Mesodermal cell (in vitro differentiated cells): ENCODE measurements at regions not wholly inside any gene's neighbourhood (a gene's known extent, or its start where the extent isn't known, plus 50 kb on each side); places are given as distances from the start of the nearest gene placed in this dataset.
"Not testable (repeated sequence)": the region's sequence is repeated elsewhere in the genome, so short reads cannot be mapped to it uniquely, and the experiment has no call there.

Source experiments
- H3K27ac ChIP-seq: 2 replicates; pipeline ENCODE4 v1.7.0; 2013; ENCODE audit warnings: mild to moderate bottlenecking, low read depth, low read length, moderate library complexity; ENCODE audit not compliant: severe bottlenecking
- H3K36me3 ChIP-seq: 2 replicates; pipeline ENCODE4 v1.7.1; 2013; ENCODE audit warnings: mild to moderate bottlenecking, low read length, moderate library complexity; ENCODE audit not compliant: control insufficient read depth, insufficient read depth
- H3K4me1 ChIP-seq: one replicate; pipeline ENCODE4 v1.7.1; 2013; ENCODE audit warnings: mild to moderate bottlenecking, low read length; ENCODE audit not compliant: insufficient read depth, control insufficient read depth, poor library complexity, severe bottlenecking
- H3K4me3 ChIP-seq: 2 replicates; pipeline ENCODE4 v1.7.0; 2013; ENCODE audit warnings: low read length, control low read depth, mild to moderate bottlenecking; ENCODE audit not compliant: insufficient read depth, poor library complexity, severe bottlenecking; ENCODE audit errors: extremely low read depth
- H3K9me3 ChIP-seq: 2 replicates; pipeline ENCODE4 v1.7.1; 2013; ENCODE audit warnings: mild to moderate bottlenecking, low read length, moderate library complexity; ENCODE audit not compliant: control insufficient read depth
- WGBS, 2 experiments: methylation state at CpG; one replicate each; pipeline ENCODE4 v1.1.5; 2013; ENCODE audit warnings: missing lambda C conversion rate in 2 of 2; ENCODE audit not compliant: insufficient coverage in 2 of 2; 5-methylcytosine and 5-hydroxymethylcytosine counted together

GRCh38 chr18:65671621-65672415, 79.0 kb upstream of the CDH7 start:
- 86 to 92% methylated on average over 13 to 14 of the region's 17 CpGs for WGBS, 2 experiments
- Histone ChIP-seq H3K27ac (no peak overlapping the region), H3K4me3 (no peak overlapping the region), H3K4me1 (no peaks in the 10 kb centered on the region), H3K36me3 (no peaks in the 10 kb centered on the region), H3K9me3 (no peaks in the 10 kb centered on the region)

GRCh38 chr18:65670145-65670544, 80.7 kb upstream of the CDH7 start:
- no CpG with 5 or more reads among the region's 3 CpGs for WGBS, 2 experiments
- not testable (repeated sequence) for H3K4me1 ChIP-seq, H3K9me3 ChIP-seq, H3K27ac ChIP-seq, H3K4me3 ChIP-seq, H3K36me3 ChIP-seq

DNA sequence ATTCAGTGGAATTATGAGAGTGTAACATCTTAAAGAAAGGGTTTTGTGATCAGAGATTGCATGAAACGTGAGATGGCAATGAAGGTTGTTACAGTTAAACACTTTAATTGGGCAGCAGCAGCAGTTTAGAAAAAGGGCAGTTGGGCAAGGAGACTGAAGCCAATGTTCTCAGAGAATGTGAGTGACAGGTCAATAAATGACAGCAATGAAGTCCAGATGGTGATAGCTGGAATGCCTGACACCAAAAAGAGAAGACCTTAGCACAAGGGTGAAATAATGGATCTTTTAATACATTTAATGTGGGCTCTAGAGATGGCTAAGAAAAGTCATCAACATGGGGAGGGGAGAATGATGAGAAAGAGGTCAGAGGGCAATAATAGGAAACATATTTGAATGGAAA, 89.4 kb upstream of the CDH7 start:
- H3K4me3 ChIP-seq, result no peak overlapping the region
- no peaks in the 10 kb centered on the region for H3K4me1 ChIP-seq
- H3K36me3 ChIP-seq, result no peaks in the 10 kb centered on the region
- H3K27ac ChIP-seq, result no peak overlapping the region
- no peaks in the 10 kb centered on the region for H3K9me3 ChIP-seq
- 75 to 82% methylated on average over 1 of the region's 1 CpG for WGBS, 2 experiments

GRCh38 chr18:65659912-65660311, 90.9 kb upstream of the CDH7 start:
- H3K36me3 ChIP-seq, result no peaks in the 10 kb centered on the region
- H3K9me3 ChIP-seq, result no peaks in the 10 kb centered on the region
- WGBS, 2 experiments, result 71 to 100% methylated on average over 1 of the region's 1 CpG
- H3K27ac ChIP-seq, result no peak overlapping the region
- H3K4me1 ChIP-seq, result no peaks in the 10 kb centered on the region
- H3K4me3 ChIP-seq, result no peak overlapping the region

DNA sequence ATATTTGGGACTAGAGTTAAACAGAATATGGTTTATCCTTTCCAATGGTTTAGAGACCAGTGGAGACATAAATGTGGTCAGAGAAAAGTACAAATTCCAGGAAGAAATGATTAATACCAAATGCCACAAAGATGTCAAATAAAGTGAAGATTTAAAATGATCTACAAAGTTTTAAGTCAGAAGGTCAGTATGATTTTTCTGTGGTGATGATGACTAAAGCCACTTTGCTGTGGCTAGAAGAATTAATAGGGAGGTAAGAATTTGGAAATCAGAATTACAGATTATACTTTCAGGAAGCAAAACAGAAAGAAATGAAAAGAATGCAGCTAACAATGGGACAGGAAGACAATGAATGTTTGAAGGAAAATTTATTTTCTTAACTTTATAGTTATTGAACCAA, 91.5 kb upstream of the CDH7 start:
- Histone ChIP-seq H3K4me3 (no peak overlapping the region), H3K9me3 (no peaks in the 10 kb centered on the region), H3K27ac (no peak overlapping the region), H3K36me3 (no peaks in the 10 kb centered on the region), H3K4me1 (no peaks in the 10 kb centered on the region)

GRCh38 chr18:65651192-65651591, 99.6 kb upstream of the CDH7 start:
- Histone ChIP-seq H3K36me3 (no peaks in the 10 kb centered on the region), H3K4me1 (no peaks in the 10 kb centered on the region), H3K4me3 (no peak overlapping the region), H3K9me3 (no peaks in the 10 kb centered on the region), H3K27ac (no peak overlapping the region)
- WGBS, 2 experiments, result 96 to 100% methylated on average over 1 to 3 of the region's 4 CpGs

GRCh38 chr18:65632236-65632635, 118.6 kb upstream of the CDH7 start:
- no CpG with 5 or more reads among the region's 2 CpGs for WGBS, 2 experiments
- H3K4me3 ChIP-seq, result no peak overlapping the region
- H3K27ac ChIP-seq, result no peak overlapping the region
- no peaks in the 10 kb centered on the region for H3K4me1 ChIP-seq
- no peaks in the 10 kb centered on the region for H3K36me3 ChIP-seq
- no peaks in the 10 kb centered on the region for H3K9me3 ChIP-seq

DNA sequence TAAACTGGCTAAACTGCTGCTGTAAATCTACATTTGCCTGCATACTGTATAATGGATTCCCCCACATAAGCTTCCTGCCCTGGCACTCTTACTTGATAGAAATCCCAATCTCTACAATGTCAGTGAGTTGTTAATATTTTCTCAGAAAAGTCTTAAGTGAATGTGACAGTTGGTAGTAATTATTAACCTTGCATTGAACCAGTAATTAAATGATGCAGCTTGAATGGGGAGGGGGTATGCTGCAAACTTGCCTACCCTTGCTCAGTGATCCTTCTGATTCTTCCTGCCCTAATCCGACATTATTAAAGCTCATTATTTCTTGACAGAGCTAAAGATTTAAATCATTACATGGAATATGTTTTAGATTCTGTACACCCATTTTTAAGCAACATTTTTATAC, 119.0 kb upstream of the CDH7 start:
- Histone ChIP-seq H3K4me3 (no peak overlapping the region), H3K27ac (no peak overlapping the region), H3K36me3 (no peaks in the 10 kb centered on the region), H3K9me3 (no peaks in the 10 kb centered on the region), H3K4me1 (no peaks in the 10 kb centered on the region)
- WGBS, 2 experiments, result no CpG with 5 or more reads among the region's 1 CpG

- no peak overlapping the region for H3K4me3 ChIP-seq
- H3K9me3 ChIP-seq, result no peaks in the 10 kb centered on the region
- H3K36me3 ChIP-seq, result no peaks in the 10 kb centered on the region
- no CpG with 5 or more reads among the region's 1 CpG for WGBS, 2 experiments
- no peaks in the 10 kb centered on the region for H3K4me1 ChIP-seq
- H3K27ac ChIP-seq, result no peak overlapping the region
Measured at GRCh38 chr18:65628390-65628789, 122.4 kb upstream of the CDH7 start.

DNA sequence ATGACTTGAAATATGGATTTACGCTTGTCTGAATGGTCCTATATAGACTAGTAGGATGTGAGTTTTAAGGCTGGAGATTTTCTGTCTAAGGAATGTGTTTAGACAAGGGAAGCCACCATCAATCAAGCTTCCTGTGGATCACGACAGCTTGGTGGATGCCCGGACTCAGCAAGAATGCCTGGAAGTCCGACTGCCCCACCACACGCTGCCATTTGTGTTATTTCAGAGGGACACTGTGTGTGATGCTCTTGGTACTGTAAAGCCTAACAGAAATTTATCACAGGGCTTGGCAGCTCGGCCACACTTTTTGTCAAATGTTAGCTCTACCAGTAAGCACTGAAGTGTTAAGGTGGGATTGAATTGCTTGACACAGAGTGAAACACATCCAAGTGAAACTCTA, 127.1 kb upstream of the CDH7 start:
- Histone ChIP-seq H3K9me3 (no peaks in the 10 kb centered on the region), H3K4me3 (no peak overlapping the region), H3K4me1 (peaks cover 3% of the 10 kb centered on the region), H3K36me3 (no peaks in the 10 kb centered on the region), H3K27ac (no peak overlapping the region)
- 60 to 71% methylated on average over 2 to 5 of the region's 6 CpGs for WGBS, 2 experiments

DNA sequence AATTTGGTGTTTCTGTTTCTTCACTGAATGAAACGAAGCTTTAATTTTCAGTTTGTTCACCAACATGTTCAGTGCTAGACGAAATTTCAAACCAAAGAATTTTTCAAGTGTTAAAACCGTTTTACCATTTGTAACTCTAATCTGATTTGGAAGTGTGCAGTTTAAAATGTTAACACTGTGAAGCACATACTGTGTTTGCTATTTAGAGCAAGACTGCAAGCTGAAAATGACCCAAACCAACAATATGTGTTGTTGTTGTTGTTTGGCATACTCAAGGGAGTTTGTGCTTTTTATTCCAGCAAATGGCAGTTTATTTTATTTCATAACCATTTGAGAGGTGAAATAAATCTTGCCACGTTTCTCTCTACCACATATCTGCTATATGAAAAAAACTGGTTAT, 128.4 kb upstream of the CDH7 start:
- Histone ChIP-seq H3K4me1 (peaks cover 3% of the 10 kb centered on the region), H3K27ac (no peak overlapping the region), H3K4me3 (no peak overlapping the region), H3K9me3 (no peaks in the 10 kb centered on the region), H3K36me3 (no peaks in the 10 kb centered on the region)
- 85 to 87% methylated on average over 2 to 3 of the region's 4 CpGs for WGBS, 2 experiments
